Smooth muscle cell (in vitro differentiated cells): ENCODE measurements at regions not wholly inside any gene's neighbourhood (a gene's known extent, or its start where the extent isn't known, plus 50 kb on each side); places are given as distances from the start of the nearest gene placed in this dataset.
A peak's percentile ranks its signal among the peaks of the same experiment; 100 is the strongest.

Experiments used
- DNase-seq: peaks from one replicate; lab custom pipeline; 2025; ENCODE audit not compliant: unreplicated experiment; lab: John Stamatoyannopoulos, UW
- H2AFZ ChIP-seq: fragments of 200-600 bp; sonication (generic); 2 replicates; pipeline ENCODE4 v1.6.0; 2016; ENCODE audit warnings: antibody characterized with exemption, low read depth, mild to moderate bottlenecking
- H3F3A ChIP-seq: fragments of 200-600 bp; sonication (generic); 2 replicates; pipeline ENCODE4 v1.6.0; 2017; ENCODE audit warnings: antibody characterized with exemption, low read depth
- H3K27ac ChIP-seq: fragments of 200-600 bp; sonication (generic); 2 replicates; pipeline ENCODE4 v1.5.1; 2016; ENCODE audit warnings: low read depth, mild to moderate bottlenecking
- H3K27me3 ChIP-seq: fragments of 200-600 bp; sonication (generic); 2 replicates; pipeline ENCODE4 v1.6.1; 2016; ENCODE audit warnings: low read depth, mild to moderate bottlenecking
- H3K36me3 ChIP-seq: fragments of 200-600 bp; sonication (generic); 2 replicates; pipeline ENCODE4 v1.5.1; 2016; ENCODE audit warnings: low read depth
- H3K4me1 ChIP-seq: fragments of 200-600 bp; sonication (generic); 2 replicates; pipeline ENCODE4 v1.5.1; 2016; ENCODE audit warnings: low read depth
- H3K4me2 ChIP-seq: fragments of 200-600 bp; sonication (generic); 2 replicates; pipeline ENCODE4 v1.6.0; 2016; ENCODE audit warnings: mild to moderate bottlenecking
- H3K4me3 ChIP-seq: fragments of 200-600 bp; sonication (generic); 2 replicates; pipeline ENCODE4 v1.5.1; 2016; ENCODE audit warnings: mild to moderate bottlenecking
- H3K79me2 ChIP-seq: fragments of 200-600 bp; sonication (generic); 2 replicates; pipeline ENCODE4 v1.6.0; 2016; ENCODE audit warnings: low read depth, mild to moderate bottlenecking
- H3K9ac ChIP-seq: fragments of 200-600 bp; sonication (generic); 2 replicates; pipeline ENCODE4 v1.6.0; 2016; ENCODE audit warnings: low read depth
- H3K9me3 ChIP-seq: fragments of 200-600 bp; sonication (generic); replicated peaks from 2 replicates; pipeline ENCODE4 v1.5.1; 2016; ENCODE audit warnings: low read depth
- H4K20me1 ChIP-seq: fragments of 200-600 bp; sonication (generic); 2 replicates; pipeline ENCODE4 v1.6.0; 2016; ENCODE audit warnings: low read depth
- CTCF ChIP-seq: fragments of 200-600 bp; sonication (generic); IDR thresholded peaks from 2 replicates; pipeline ENCODE4 v1.5.1; 2017; ENCODE audit warnings: borderline replicate concordance, mild to moderate bottlenecking, antibody characterized with exemption; ENCODE audit not compliant: insufficient read depth, poor library complexity, severe bottlenecking
- WGBS: methylation state at CpG from one replicate; pipeline ENCODE4 v1.1.7; 2016; ENCODE audit warnings: low lambda C conversion rate; 5-methylcytosine and 5-hydroxymethylcytosine counted together

- H2AFZ ChIP-seq = no peak overlapping the region
- no peak overlapping the region for H3K27ac ChIP-seq
- no peak overlapping the region for H3K4me3 ChIP-seq
- no peak overlapping the region for H3K4me2 ChIP-seq
- no peaks in the 10 kb centered on the region for H3K36me3 ChIP-seq
- H3K9me3 ChIP-seq = no peaks in the 10 kb centered on the region
- H4K20me1 ChIP-seq = no peaks in the 10 kb centered on the region
- no peaks in the 10 kb centered on the region for H3K79me2 ChIP-seq
- no peaks in the 10 kb centered on the region for H3K4me1 ChIP-seq
- H3F3A ChIP-seq = no peaks in the 10 kb centered on the region
- WGBS = 57% methylated on average over 8 of the region's 8 CpGs
- TF ChIP-seq CTCF = no peak
- no peak overlapping the region for H3K9ac ChIP-seq
- no peaks in the 10 kb centered on the region for H3K27me3 ChIP-seq
- no peak for DNase-seq
These were observed 207.9 kb upstream of the GADL1 start for GRCh38 chr3:31102196-31102879.

- Histone ChIP-seq H2AFZ (no peak overlapping the region), H3K9ac (no peak overlapping the region), H3K4me3 (no peak overlapping the region), H4K20me1 (no peaks in the 10 kb centered on the region), H3F3A (no peaks in the 10 kb centered on the region), H3K9me3 (no peaks in the 10 kb centered on the region), H3K36me3 (no peaks in the 10 kb centered on the region), H3K27me3 (no peaks in the 10 kb centered on the region), H3K27ac (no peak overlapping the region), H3K4me2 (no peak overlapping the region), H3K4me1 (no peaks in the 10 kb centered on the region), H3K79me2 (no peaks in the 10 kb centered on the region)
- WGBS = 68% methylated on average over 2 of the region's 2 CpGs
- no peak for TF ChIP-seq CTCF
- no peak for DNase-seq
These were observed 208.7 kb upstream of the GADL1 start for GRCh38 chr3:31103181-31103580.

GRCh38 chr3:31103623-31104180, 209.2 kb upstream of the GADL1 start:
- 85% methylated on average over 4 of the region's 4 CpGs for WGBS
- H4K20me1 ChIP-seq = no peaks in the 10 kb centered on the region
- no peak overlapping the region for H3K4me2 ChIP-seq
- H3K4me1 ChIP-seq = no peaks in the 10 kb centered on the region
- no peak for TF ChIP-seq CTCF
- H3K9me3 ChIP-seq = no peaks in the 10 kb centered on the region
- no peaks in the 10 kb centered on the region for H3K27me3 ChIP-seq
- no peaks in the 10 kb centered on the region for H3K36me3 ChIP-seq
- H3K9ac ChIP-seq = no peak overlapping the region
- no peaks in the 10 kb centered on the region for H3K79me2 ChIP-seq
- H3F3A ChIP-seq = no peaks in the 10 kb centered on the region
- H2AFZ ChIP-seq = no peak overlapping the region
- DNase-seq = no peak
- no peak overlapping the region for H3K27ac ChIP-seq
- H3K4me3 ChIP-seq = no peak overlapping the region

GRCh38 chr3:31105011-31105410, 210.6 kb upstream of the GADL1 start:
- Histone ChIP-seq H3K4me1 (no peaks in the 10 kb centered on the region), H2AFZ (no peak overlapping the region), H3K36me3 (no peaks in the 10 kb centered on the region), H3K79me2 (no peaks in the 10 kb centered on the region), H3K9ac (no peak overlapping the region), H3K4me2 (peak overlapping the region; percentile 62), H3K9me3 (no peaks in the 10 kb centered on the region), H3K27me3 (no peaks in the 10 kb centered on the region), H3K4me3 (no peak overlapping the region), H3F3A (no peaks in the 10 kb centered on the region), H3K27ac (peak overlapping the region; percentile 58), H4K20me1 (no peaks in the 10 kb centered on the region)
- DNase-seq = no peak
- WGBS = 95% methylated on average over 1 of the region's 1 CpG
- TF ChIP-seq CTCF = no peak
